Large intestine (tissue), 3 donors: ENCODE measurements at regions not wholly inside any gene's neighbourhood (a gene's known extent, or its start where the extent isn't known, plus 50 kb on each side); places are given as distances from the start of the nearest gene placed in this dataset.

ENCODE experiments used
- DNase-seq, 2 donors: peaks; one replicate each; pipeline versions ENCODE4 v3.0.0 to v3.0.0-alpha.2; 2013
- H3K27ac ChIP-seq: one replicate; pipeline ENCODE4 v1.5.1; 2013; ENCODE audit warnings: low read length
- H3K27me3 ChIP-seq: 2 replicates; pipeline ENCODE4 v1.6.1; 2013; ENCODE audit warnings: low read length; ENCODE audit not compliant: control insufficient read depth, insufficient read depth
- H3K36me3 ChIP-seq: 2 replicates; pipeline ENCODE4 v1.6.1; 2013; ENCODE audit warnings: low read length; ENCODE audit not compliant: control insufficient read depth, insufficient read depth
- H3K4me1 ChIP-seq: one replicate; pipeline ENCODE4 v1.6.1; 2013; ENCODE audit warnings: low read length; ENCODE audit not compliant: control insufficient read depth, insufficient read depth
- H3K4me3 ChIP-seq: one replicate; pipeline ENCODE4 v1.5.1; 2013; ENCODE audit warnings: low read length
- H3K9me3 ChIP-seq: one replicate; pipeline ENCODE4 v1.6.1; 2013; ENCODE audit warnings: mild to moderate bottlenecking, low read depth, low read length, moderate library complexity; ENCODE audit not compliant: control insufficient read depth
- WGBS: methylation state at CpG from one replicate; pipeline ENCODE4 v1.1.5; 2013; ENCODE audit warnings: low lambda C conversion rate; ENCODE audit not compliant: insufficient coverage; 5-methylcytosine and 5-hydroxymethylcytosine counted together

DNA sequence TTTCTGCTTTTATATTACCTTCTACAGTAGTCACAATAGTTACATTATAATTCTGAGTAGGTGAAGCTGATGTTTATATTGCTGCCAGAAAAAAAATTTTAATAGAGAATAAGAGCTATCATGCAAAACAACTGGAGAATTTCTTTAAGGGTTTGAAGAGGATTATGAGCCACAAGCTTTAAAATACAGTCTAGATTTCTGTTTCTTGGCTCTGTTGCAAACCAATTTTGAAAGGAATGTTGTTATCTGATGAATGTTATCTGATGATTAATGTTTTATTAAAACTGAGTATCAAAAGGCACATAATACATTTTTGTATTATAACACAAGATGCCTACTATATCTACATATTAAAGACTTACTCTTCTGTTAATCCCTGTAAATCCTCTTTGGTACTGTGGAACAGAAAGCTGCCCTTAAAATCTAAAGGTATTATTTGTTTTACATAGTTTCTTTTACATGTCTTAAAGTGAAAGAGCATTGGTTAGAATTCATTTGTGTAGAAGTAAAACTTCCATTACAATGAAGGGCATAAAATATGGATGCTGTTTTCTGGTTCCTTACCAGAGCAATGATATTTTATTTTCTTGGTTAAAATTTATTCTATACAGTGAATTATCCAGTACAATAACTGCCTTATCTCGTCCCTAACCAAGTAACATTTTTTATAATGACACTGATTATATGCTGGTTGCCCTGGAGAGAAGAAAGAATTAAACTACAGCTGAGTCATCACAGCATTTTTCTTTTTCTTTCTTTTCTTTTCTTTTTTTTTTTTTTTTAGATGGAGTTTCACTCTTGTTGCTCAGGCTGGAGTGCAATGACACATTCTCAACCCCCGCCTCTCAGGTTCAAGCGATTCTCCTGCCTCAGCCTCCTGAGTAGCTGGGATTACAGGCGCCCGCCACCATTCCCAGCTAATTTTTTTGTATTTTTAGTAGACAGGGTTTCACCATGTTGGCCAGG lies 205.7 kb downstream of the TANC2 start:
- H3K27ac ChIP-seq = no peak overlapping the region
- no peaks in the 10 kb centered on the region for H3K9me3 ChIP-seq
- H3K4me3 ChIP-seq = no peak overlapping the region
- no peaks in the 10 kb centered on the region for H3K36me3 ChIP-seq
- no peaks in the 10 kb centered on the region for H3K4me1 ChIP-seq
- WGBS = 100% methylated on average over 1 of the region's 5 CpGs
- DNase-seq = no peak
- no peaks in the 10 kb centered on the region for H3K27me3 ChIP-seq

DNA sequence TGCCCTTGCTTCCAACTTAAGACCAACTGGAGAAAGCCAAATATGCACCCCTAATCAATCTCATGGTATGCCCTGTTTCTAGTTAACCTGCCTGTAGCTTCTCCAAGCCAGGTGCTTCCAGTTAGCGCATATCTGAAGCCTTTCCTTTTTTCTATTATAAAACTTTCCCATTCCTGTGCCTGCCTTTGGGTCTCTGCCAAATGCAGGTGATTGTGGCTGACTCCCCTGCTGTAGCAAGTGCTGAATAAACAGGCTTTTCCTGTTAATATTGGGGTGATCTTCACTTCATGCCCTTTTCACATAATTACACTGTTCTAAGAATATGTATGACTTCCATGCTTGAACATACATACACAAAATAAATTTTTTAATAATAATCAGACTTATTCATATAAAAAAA lies 207.4 kb downstream of the TANC2 start:
- no peaks in the 10 kb centered on the region for H3K9me3 ChIP-seq
- H3K27me3 ChIP-seq = no peaks in the 10 kb centered on the region
- no peaks in the 10 kb centered on the region for H3K4me1 ChIP-seq
- DNase-seq = no peak
- no peak overlapping the region for H3K27ac ChIP-seq
- no peak overlapping the region for H3K4me3 ChIP-seq
- WGBS = no CpG with 5 or more reads among the region's 1 CpG
- no peaks in the 10 kb centered on the region for H3K36me3 ChIP-seq

DNA sequence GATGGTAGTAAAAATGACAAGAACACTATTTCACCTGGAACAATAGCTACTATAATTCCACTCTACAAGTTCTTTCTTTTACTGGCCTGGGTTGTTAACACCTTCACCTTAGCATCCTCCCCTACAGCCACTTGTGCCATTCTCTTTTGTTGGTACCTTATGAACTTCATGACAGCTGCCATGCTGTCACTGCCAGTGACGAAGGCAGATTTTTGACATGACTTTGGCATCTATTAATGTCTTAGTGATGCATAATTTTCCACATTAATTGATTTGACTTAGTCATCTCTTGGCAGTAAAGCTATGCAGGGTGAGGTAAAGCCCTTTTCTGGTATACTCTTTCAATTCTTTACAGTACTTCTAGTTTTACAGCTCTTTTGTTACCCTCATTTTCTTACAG lies 207.9 kb downstream of the TANC2 start:
- Histone ChIP-seq H3K36me3 (no peaks in the 10 kb centered on the region), H3K4me1 (no peaks in the 10 kb centered on the region), H3K27me3 (no peaks in the 10 kb centered on the region), H3K4me3 (no peak overlapping the region), H3K9me3 (no peaks in the 10 kb centered on the region), H3K27ac (no peak overlapping the region)
- DNase-seq = no peak
- WGBS = no CpG with 5 or more reads among the region's 1 CpG

GRCh38 chr17:63178530-63178929 lies 212.5 kb downstream of the TANC2 start:
- Histone ChIP-seq H3K27ac (no peak overlapping the region), H3K4me3 (no peak overlapping the region), H3K4me1 (no peaks in the 10 kb centered on the region), H3K9me3 (no peaks in the 10 kb centered on the region), H3K36me3 (no peaks in the 10 kb centered on the region), H3K27me3 (no peaks in the 10 kb centered on the region)
- no peak for DNase-seq
- 100% methylated on average over 1 of the region's 2 CpGs for whole genome bisulfite sequencing

- H3K27me3 ChIP-seq = no peaks in the 10 kb centered on the region
- no peak overlapping the region for H3K27ac ChIP-seq
- H3K4me3 ChIP-seq = no peak overlapping the region
- no peaks in the 10 kb centered on the region for H3K4me1 ChIP-seq
- DNase-seq = no peak
- no peaks in the 10 kb centered on the region for H3K36me3 ChIP-seq
- WGBS = 100% methylated on average over 1 of the region's 6 CpGs
- H3K9me3 ChIP-seq = no peaks in the 10 kb centered on the region
These were observed 215.8 kb downstream of the TANC2 start for GRCh38 chr17:63181856-63182255.

GRCh38 chr17:63185420-63185819 lies 219.4 kb downstream of the TANC2 start:
- Histone ChIP-seq H3K4me3 (no peak overlapping the region), H3K27me3 (no peaks in the 10 kb centered on the region), H3K36me3 (no peaks in the 10 kb centered on the region), H3K4me1 (no peaks in the 10 kb centered on the region), H3K27ac (no peak overlapping the region), H3K9me3 (no peaks in the 10 kb centered on the region)
- DNase-seq = no peak

- no peak overlapping the region for H3K4me3 ChIP-seq
- H3K27me3 ChIP-seq = no peaks in the 10 kb centered on the region
- no peaks in the 10 kb centered on the region for H3K4me1 ChIP-seq
- peaks cover 2% of the 10 kb centered on the region for H3K36me3 ChIP-seq
- DNase-seq = no peak
- H3K9me3 ChIP-seq = no peaks in the 10 kb centered on the region
- H3K27ac ChIP-seq = no peak overlapping the region
These were observed 223.0 kb downstream of the TANC2 start for GRCh38 chr17:63189082-63189481.

- no peaks in the 10 kb centered on the region for H3K27me3 ChIP-seq
- H3K9me3 ChIP-seq = no peaks in the 10 kb centered on the region
- no peak overlapping the region for H3K27ac ChIP-seq
- peaks cover 2% of the 10 kb centered on the region for H3K36me3 ChIP-seq
- no peaks in the 10 kb centered on the region for H3K4me1 ChIP-seq
- H3K4me3 ChIP-seq = no peak overlapping the region
- DNase-seq = no peak
- no CpG with 5 or more reads among the region's 3 CpGs for WGBS
These were observed 223.9 kb downstream of the TANC2 start for GRCh38 chr17:63189930-63190329.

GRCh38 chr17:63190821-63191370 lies 224.9 kb downstream of the TANC2 start:
- Histone ChIP-seq H3K9me3 (no peaks in the 10 kb centered on the region), H3K27ac (no peak overlapping the region), H3K4me1 (no peaks in the 10 kb centered on the region), H3K4me3 (no peak overlapping the region), H3K27me3 (no peaks in the 10 kb centered on the region), H3K36me3 (peaks cover 9% of the 10 kb centered on the region)
- WGBS = 97% methylated on average over 3 of the region's 3 CpGs
- DNase-seq = no peak

DNA sequence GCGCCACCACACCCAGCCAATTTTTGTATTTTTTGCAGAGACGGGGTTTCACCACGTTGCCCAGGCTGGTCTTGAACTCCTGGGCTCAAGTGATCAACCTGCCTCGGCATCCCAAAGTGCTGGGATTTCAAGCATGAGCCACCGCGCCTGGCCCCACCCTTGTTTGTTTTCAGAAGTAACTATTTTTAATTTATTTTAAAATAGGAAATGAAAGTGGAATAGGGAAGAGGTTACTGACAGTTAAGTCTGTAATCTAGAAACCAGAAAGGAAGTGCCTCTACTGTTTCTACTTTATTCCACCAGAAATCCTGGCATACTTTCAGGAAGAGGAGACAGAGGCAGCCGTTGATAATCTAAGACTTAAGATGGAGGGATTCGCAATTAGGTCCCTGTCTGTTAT lies 225.6 kb downstream of the TANC2 start:
- H3K9me3 ChIP-seq = no peaks in the 10 kb centered on the region
- no CpG with 5 or more reads among the region's 8 CpGs for WGBS
- H3K4me1 ChIP-seq = no peaks in the 10 kb centered on the region
- H3K27ac ChIP-seq = no peak overlapping the region
- peaks cover 9% of the 10 kb centered on the region for H3K36me3 ChIP-seq
- H3K4me3 ChIP-seq = no peak overlapping the region
- no peaks in the 10 kb centered on the region for H3K27me3 ChIP-seq
- no peak for DNase-seq

- WGBS = no CpG with 5 or more reads among the region's 1 CpG
- Histone ChIP-seq H3K27me3 (no peaks in the 10 kb centered on the region), H3K27ac (no peak overlapping the region), H3K36me3 (peaks cover 9% of the 10 kb centered on the region), H3K4me3 (no peak overlapping the region), H3K9me3 (no peaks in the 10 kb centered on the region), H3K4me1 (no peaks in the 10 kb centered on the region)
- DNase-seq = no peak
These were observed 227.8 kb downstream of the TANC2 start for GRCh38 chr17:63193827-63194226.
